WTC11 (cell line): ENCODE measurements at regions not wholly inside any gene's neighbourhood (a gene's known extent, or its start where the extent isn't known, plus 50 kb on each side); places are given as distances from the start of the nearest gene placed in this dataset.

Experiments
- ATAC-seq: fragments of 200-7000 bp; cut with Tn5 transposase; 2 replicates; pipeline ENCODE4 v1.10.0; 2021; ENCODE audit warnings: mild to moderate bottlenecking, moderate library complexity
- CTCF ChIA-PET: fragments of 300-600 bp; sonication (Branson Sonifier 250); formaldehyde crosslinking; loops from one replicate; lab custom pipeline; 2021; ENCODE audit warnings: antibody characterized with exemption; lab: Charles Lee
- POLR2A ChIA-PET: fragments of 350-600 bp; sonication (Branson Sonifier 250); formaldehyde crosslinking; loops from one replicate; lab custom pipeline; 2021; ENCODE audit warnings: antibody characterized with exemption; lab: Charles Lee
- DNase-seq: peaks from one replicate; pipeline ENCODE4 v3.0.0; 2021; ENCODE audit warnings: low spot score
- H3K27ac Mint-ChIP-seq: 2 replicates; pipeline ENCODE4 v1.8.0; 2021; ENCODE audit warnings: mixed read lengths
- H3K27me3 Mint-ChIP-seq: 2 replicates; pipeline ENCODE4 v1.8.0; 2021; ENCODE audit warnings: low read depth, mild to moderate bottlenecking, moderate library complexity, mixed read lengths
- H3K36me3 Mint-ChIP-seq: 2 replicates; pipeline ENCODE4 v1.8.0; 2021; ENCODE audit warnings: mixed read lengths
- H3K4me1 Mint-ChIP-seq: 2 replicates; pipeline ENCODE4 v1.8.0; 2022; ENCODE audit warnings: mixed read lengths
- H3K4me3 Mint-ChIP-seq: 2 replicates; pipeline ENCODE4 v1.8.0; 2021; ENCODE audit warnings: mild to moderate bottlenecking, moderate library complexity, mixed read lengths
- H3K9me3 Mint-ChIP-seq: 2 replicates; pipeline ENCODE4 v1.8.0; 2021; ENCODE audit warnings: mixed read lengths
- CBFB ChIP-seq: sonication (generic); formaldehyde crosslinking; IDR thresholded peaks from 2 replicates; pipeline ENCODE4 v1.8.1; 2022; ENCODE audit warnings: mild to moderate bottlenecking, low read depth, missing genetic modification reagents
- NR2C2 ChIP-seq: sonication (generic); formaldehyde crosslinking; IDR thresholded peaks from 2 replicates; pipeline ENCODE4 v1.8.0; 2022; ENCODE audit warnings: mild to moderate bottlenecking, missing genetic modification reagents
- SMAD3 ChIP-seq: sonication (generic); formaldehyde crosslinking; IDR thresholded peaks from 2 replicates; pipeline ENCODE4 v1.8.0; 2022; ENCODE audit warnings: missing genetic modification reagents, mild to moderate bottlenecking, borderline replicate concordance
- TP53 ChIP-seq: sonication (generic); formaldehyde crosslinking; IDR thresholded peaks from 2 replicates; pipeline ENCODE4 v1.8.1; 2023; ENCODE audit warnings: mild to moderate bottlenecking, missing genetic modification reagents
- ZNF219 ChIP-seq: sonication (generic); formaldehyde crosslinking; IDR thresholded peaks from 2 replicates; pipeline ENCODE4 v1.8.0; 2023; ENCODE audit warnings: missing genetic modification reagents, mild to moderate bottlenecking, borderline replicate concordance
- ZNF317 ChIP-seq: sonication (generic); formaldehyde crosslinking; IDR thresholded peaks from 2 replicates; pipeline ENCODE4 v1.8.1; 2023; ENCODE audit warnings: low read depth, mild to moderate bottlenecking, moderate library complexity, missing genetic modification reagents, borderline replicate concordance
- TF ChIP-seq, protein P1 (sequence below): sonication (generic); formaldehyde crosslinking; IDR thresholded peaks from 2 replicates; pipeline ENCODE4 v1.8.0; 2022; ENCODE audit warnings: missing genetic modification reagents
- TF ChIP-seq, protein P2 (sequence below): sonication (generic); formaldehyde crosslinking; IDR thresholded peaks from 2 replicates; pipeline ENCODE4 v1.8.1; 2023; ENCODE audit warnings: mild to moderate bottlenecking, missing genetic modification reagents, borderline replicate concordance
- TF ChIP-seq, protein P3 (sequence below): sonication (generic); formaldehyde crosslinking; conservative IDR thresholded peaks from 2 replicates; pipeline ENCODE4 v1.8.1; 2023; ENCODE audit warnings: mild to moderate bottlenecking, low read depth, missing genetic modification reagents, moderate library complexity
- TF ChIP-seq, protein P4 (sequence below): fragments of 250-450 bp; sonication (Bioruptor Pico); IDR thresholded peaks from 2 replicates; pipeline ENCODE4 v1.8.0; 2021; ENCODE audit warnings: mild to moderate bottlenecking
- TF ChIP-seq, protein P5 (sequence below): sonication (generic); formaldehyde crosslinking; IDR thresholded peaks from 2 replicates; pipeline ENCODE4 v1.8.0; 2023; ENCODE audit warnings: mild to moderate bottlenecking, missing genetic modification reagents

DNA sequence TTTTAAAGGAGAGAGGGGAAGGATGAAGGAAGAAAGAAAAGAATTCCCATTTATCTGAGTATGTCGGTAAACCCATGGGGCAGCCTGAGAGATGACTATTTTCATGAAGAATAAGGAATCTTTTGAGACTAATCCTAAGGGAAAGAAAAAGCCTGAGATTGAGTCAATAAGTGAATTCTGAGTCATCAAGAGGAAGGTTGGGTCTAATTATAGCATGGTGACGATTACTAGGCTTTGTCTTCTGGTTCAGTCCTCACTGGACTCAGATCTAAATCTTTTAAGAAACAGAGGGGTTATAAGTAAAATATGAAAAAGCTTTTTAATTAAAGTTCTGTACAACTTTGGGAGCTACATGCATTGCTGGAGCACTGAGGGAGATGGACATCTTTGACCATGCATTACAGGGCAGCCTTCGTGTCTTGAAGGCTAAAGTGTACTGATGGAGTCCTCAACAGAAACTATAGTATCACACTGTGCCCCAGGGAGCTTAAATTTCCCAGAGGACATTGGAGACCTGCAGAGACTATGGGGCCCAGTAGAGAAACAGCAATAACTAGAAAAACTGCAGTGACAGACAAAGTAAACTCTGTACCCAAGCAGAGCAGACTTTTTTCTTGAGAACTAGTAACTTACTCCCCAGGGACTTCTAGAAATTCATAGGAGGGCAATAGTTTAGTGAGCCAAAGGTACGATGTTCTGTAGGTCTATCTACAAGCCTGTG lies 260.9 kb downstream of the RAD51AP2 start:
- ATAC-seq (no peak), DNase-seq (no peak)
- peaks cover 3% of the 10 kb centered on the region; the same call in 1 of the 2 replicates for H3K27me3 Mint-ChIP-seq
- POLR2A ChIA-PET: no interaction called here
- CTCF ChIA-PET: no interaction called here
- H3K36me3 Mint-ChIP-seq: no peaks in the 10 kb centered on the region
- no peak for TF ChIP-seq ZNF317 (CRISPR knock-in tag)
- TF ChIP-seq, protein P1, sequence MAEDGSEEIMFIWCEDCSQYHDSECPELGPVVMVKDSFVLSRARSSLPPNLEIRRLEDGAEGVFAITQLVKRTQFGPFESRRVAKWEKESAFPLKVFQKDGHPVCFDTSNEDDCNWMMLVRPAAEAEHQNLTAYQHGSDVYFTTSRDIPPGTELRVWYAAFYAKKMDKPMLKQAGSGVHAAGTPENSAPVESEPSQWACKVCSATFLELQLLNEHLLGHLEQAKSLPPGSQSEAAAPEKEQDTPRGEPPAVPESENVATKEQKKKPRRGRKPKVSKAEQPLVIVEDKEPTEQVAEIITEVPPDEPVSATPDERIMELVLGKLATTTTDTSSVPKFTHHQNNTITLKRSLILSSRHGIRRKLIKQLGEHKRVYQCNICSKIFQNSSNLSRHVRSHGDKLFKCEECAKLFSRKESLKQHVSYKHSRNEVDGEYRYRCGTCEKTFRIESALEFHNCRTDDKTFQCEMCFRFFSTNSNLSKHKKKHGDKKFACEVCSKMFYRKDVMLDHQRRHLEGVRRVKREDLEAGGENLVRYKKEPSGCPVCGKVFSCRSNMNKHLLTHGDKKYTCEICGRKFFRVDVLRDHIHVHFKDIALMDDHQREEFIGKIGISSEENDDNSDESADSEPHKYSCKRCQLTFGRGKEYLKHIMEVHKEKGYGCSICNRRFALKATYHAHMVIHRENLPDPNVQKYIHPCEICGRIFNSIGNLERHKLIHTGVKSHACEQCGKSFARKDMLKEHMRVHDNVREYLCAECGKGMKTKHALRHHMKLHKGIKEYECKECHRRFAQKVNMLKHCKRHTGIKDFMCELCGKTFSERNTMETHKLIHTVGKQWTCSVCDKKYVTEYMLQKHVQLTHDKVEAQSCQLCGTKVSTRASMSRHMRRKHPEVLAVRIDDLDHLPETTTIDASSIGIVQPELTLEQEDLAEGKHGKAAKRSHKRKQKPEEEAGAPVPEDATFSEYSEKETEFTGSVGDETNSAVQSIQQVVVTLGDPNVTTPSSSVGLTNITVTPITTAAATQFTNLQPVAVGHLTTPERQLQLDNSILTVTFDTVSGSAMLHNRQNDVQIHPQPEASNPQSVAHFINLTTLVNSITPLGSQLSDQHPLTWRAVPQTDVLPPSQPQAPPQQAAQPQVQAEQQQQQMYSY (CRISPR knock-in tag): no peak
- TF ChIP-seq CBFB: no peak
- no peak for TF ChIP-seq NR2C2 (CRISPR knock-in tag)
- TF ChIP-seq, protein P2, sequence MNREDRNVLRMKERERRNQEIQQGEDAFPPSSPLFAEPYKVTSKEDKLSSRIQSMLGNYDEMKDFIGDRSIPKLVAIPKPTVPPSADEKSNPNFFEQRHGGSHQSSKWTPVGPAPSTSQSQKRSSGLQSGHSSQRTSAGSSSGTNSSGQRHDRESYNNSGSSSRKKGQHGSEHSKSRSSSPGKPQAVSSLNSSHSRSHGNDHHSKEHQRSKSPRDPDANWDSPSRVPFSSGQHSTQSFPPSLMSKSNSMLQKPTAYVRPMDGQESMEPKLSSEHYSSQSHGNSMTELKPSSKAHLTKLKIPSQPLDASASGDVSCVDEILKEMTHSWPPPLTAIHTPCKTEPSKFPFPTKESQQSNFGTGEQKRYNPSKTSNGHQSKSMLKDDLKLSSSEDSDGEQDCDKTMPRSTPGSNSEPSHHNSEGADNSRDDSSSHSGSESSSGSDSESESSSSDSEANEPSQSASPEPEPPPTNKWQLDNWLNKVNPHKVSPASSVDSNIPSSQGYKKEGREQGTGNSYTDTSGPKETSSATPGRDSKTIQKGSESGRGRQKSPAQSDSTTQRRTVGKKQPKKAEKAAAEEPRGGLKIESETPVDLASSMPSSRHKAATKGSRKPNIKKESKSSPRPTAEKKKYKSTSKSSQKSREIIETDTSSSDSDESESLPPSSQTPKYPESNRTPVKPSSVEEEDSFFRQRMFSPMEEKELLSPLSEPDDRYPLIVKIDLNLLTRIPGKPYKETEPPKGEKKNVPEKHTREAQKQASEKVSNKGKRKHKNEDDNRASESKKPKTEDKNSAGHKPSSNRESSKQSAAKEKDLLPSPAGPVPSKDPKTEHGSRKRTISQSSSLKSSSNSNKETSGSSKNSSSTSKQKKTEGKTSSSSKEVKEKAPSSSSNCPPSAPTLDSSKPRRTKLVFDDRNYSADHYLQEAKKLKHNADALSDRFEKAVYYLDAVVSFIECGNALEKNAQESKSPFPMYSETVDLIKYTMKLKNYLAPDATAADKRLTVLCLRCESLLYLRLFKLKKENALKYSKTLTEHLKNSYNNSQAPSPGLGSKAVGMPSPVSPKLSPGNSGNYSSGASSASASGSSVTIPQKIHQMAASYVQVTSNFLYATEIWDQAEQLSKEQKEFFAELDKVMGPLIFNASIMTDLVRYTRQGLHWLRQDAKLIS (CRISPR knock-in tag): no peak
- TF ChIP-seq ZNF219 (CRISPR knock-in tag): no peak
- TF ChIP-seq, protein P3, sequence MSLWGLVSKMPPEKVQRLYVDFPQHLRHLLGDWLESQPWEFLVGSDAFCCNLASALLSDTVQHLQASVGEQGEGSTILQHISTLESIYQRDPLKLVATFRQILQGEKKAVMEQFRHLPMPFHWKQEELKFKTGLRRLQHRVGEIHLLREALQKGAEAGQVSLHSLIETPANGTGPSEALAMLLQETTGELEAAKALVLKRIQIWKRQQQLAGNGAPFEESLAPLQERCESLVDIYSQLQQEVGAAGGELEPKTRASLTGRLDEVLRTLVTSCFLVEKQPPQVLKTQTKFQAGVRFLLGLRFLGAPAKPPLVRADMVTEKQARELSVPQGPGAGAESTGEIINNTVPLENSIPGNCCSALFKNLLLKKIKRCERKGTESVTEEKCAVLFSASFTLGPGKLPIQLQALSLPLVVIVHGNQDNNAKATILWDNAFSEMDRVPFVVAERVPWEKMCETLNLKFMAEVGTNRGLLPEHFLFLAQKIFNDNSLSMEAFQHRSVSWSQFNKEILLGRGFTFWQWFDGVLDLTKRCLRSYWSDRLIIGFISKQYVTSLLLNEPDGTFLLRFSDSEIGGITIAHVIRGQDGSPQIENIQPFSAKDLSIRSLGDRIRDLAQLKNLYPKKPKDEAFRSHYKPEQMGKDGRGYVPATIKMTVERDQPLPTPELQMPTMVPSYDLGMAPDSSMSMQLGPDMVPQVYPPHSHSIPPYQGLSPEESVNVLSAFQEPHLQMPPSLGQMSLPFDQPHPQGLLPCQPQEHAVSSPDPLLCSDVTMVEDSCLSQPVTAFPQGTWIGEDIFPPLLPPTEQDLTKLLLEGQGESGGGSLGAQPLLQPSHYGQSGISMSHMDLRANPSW (CRISPR knock-in tag): no peak
- TF ChIP-seq, protein P4, sequence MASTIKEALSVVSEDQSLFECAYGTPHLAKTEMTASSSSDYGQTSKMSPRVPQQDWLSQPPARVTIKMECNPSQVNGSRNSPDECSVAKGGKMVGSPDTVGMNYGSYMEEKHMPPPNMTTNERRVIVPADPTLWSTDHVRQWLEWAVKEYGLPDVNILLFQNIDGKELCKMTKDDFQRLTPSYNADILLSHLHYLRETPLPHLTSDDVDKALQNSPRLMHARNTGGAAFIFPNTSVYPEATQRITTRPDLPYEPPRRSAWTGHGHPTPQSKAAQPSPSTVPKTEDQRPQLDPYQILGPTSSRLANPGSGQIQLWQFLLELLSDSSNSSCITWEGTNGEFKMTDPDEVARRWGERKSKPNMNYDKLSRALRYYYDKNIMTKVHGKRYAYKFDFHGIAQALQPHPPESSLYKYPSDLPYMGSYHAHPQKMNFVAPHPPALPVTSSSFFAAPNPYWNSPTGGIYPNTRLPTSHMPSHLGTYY: no peak
- no peak for TF ChIP-seq TP53 (CRISPR knock-in tag)
- TF ChIP-seq SMAD3: no peak
- TF ChIP-seq, protein P5, sequence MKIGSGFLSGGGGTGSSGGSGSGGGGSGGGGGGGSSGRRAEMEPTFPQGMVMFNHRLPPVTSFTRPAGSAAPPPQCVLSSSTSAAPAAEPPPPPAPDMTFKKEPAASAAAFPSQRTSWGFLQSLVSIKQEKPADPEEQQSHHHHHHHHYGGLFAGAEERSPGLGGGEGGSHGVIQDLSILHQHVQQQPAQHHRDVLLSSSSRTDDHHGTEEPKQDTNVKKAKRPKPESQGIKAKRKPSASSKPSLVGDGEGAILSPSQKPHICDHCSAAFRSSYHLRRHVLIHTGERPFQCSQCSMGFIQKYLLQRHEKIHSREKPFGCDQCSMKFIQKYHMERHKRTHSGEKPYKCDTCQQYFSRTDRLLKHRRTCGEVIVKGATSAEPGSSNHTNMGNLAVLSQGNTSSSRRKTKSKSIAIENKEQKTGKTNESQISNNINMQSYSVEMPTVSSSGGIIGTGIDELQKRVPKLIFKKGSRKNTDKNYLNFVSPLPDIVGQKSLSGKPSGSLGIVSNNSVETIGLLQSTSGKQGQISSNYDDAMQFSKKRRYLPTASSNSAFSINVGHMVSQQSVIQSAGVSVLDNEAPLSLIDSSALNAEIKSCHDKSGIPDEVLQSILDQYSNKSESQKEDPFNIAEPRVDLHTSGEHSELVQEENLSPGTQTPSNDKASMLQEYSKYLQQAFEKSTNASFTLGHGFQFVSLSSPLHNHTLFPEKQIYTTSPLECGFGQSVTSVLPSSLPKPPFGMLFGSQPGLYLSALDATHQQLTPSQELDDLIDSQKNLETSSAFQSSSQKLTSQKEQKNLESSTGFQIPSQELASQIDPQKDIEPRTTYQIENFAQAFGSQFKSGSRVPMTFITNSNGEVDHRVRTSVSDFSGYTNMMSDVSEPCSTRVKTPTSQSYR (CRISPR knock-in tag): no peak
- TF ChIP-seq, all 79 proteins: peak for 0
- Mint-ChIP-seq H3K4me3 (no peak overlapping the region), H3K4me1 (peaks cover 8% of the 10 kb centered on the region), H3K9me3 (no peaks in the 10 kb centered on the region), H3K27ac (no peak overlapping the region)
